GM04504 (cell line): ENCODE measurements at regions not wholly inside any gene's neighbourhood (a gene's known extent, or its start where the extent isn't known, plus 50 kb on each side); places are given as distances from the start of the nearest gene placed in this dataset.
"Not testable (repeated sequence)": the region's sequence is repeated elsewhere in the genome, so short reads cannot be mapped to it uniquely, and the experiment has no call there.

Source experiments
- DNase-seq: peaks from one replicate; pipeline ENCODE4 v3.0.0-alpha.2; 2012; ENCODE audit warnings: low read depth

- not testable (repeated sequence) for DNase-seq
Observed at GRCh38 chr1:95297906-95298305, 63.9 kb downstream of the RWDD3 start.

GRCh38 chr1:95301091-95301490 lies 67.1 kb downstream of the RWDD3 start:
- DNase-seq, result no peak

- no peak for DNase-seq
Observed at GRCh38 chr1:95301614-95302013, 67.6 kb downstream of the RWDD3 start.

- no peak for DNase-seq
Observed at GRCh38 chr1:95304803-95305202, 70.8 kb downstream of the RWDD3 start.

GRCh38 chr1:95308276-95309030 lies 74.4 kb downstream of the RWDD3 start:
- DNase-seq, result no peak

GRCh38 chr1:95309031-95309471 lies 75.0 kb downstream of the RWDD3 start:
- peak; percentile 4 for DNase-seq

- DNase-seq, result no peak
Observed at GRCh38 chr1:95311014-95311413, 77.0 kb downstream of the RWDD3 start.

- DNase-seq, result no peak
Observed at GRCh38 chr1:95311762-95312161, 77.8 kb downstream of the RWDD3 start.

- no peak for DNase-seq
Observed at GRCh38 chr1:95312181-95312580, 78.2 kb downstream of the RWDD3 start.

GRCh38 chr1:95313527-95313926 lies 79.5 kb downstream of the RWDD3 start:
- no peak for DNase-seq

- DNase-seq, result no peak
Observed at GRCh38 chr1:95321531-95321930, 87.5 kb downstream of the RWDD3 start.

- DNase-seq, result no peak
Observed at GRCh38 chr1:95323123-95323522, 89.1 kb downstream of the RWDD3 start.

GRCh38 chr1:95325349-95325748 lies 91.3 kb downstream of the RWDD3 start:
- DNase-seq, result no peak

GRCh38 chr1:95326023-95326422 lies 92.0 kb downstream of the RWDD3 start:
- DNase-seq, result no peak

- no peak for DNase-seq
Observed at GRCh38 chr1:95332754-95333153, 98.7 kb downstream of the RWDD3 start.

- no peak for DNase-seq
Observed at GRCh38 chr1:95339377-95339776, 105.4 kb downstream of the RWDD3 start.

- no peak for DNase-seq
Observed at GRCh38 chr1:95340061-95340460, 106.1 kb downstream of the RWDD3 start.

- no peak for DNase-seq
Observed at GRCh38 chr1:95352767-95353166, 118.8 kb downstream of the RWDD3 start.

GRCh38 chr1:95353194-95353593 lies 119.2 kb downstream of the RWDD3 start:
- no peak for DNase-seq

GRCh38 chr1:95364546-95364945 lies 130.5 kb downstream of the RWDD3 start:
- DNase-seq, result no peak

- DNase-seq, result no peak
Observed at GRCh38 chr1:95366498-95366897, 132.5 kb downstream of the RWDD3 start.

- DNase-seq, result no peak
Observed at GRCh38 chr1:95368178-95368577, 134.2 kb downstream of the RWDD3 start.

GRCh38 chr1:95369985-95370690 lies 136.1 kb downstream of the RWDD3 start:
- no peak for DNase-seq
